Neural progenitor cell (in vitro differentiated cells): ENCODE measurements at regions not wholly inside any gene's neighbourhood (a gene's known extent, or its start where the extent isn't known, plus 50 kb on each side); places are given as distances from the start of the nearest gene placed in this dataset.
"Not testable (repeated sequence)": the region's sequence is repeated elsewhere in the genome, so short reads cannot be mapped to it uniquely, and the experiment has no call there.

Source experiments
- DNase-seq: peaks from one replicate; pipeline ENCODE4 v3.0.0-alpha.2; 2016; ENCODE audit warnings: low spot score
- H2AFZ ChIP-seq: fragments of 200-600 bp; sonication (generic); replicated peaks from 2 replicates; pipeline ENCODE4 v1.6.1; 2016; ENCODE audit warnings: antibody characterized with exemption
- H3F3A ChIP-seq: fragments of 200-600 bp; sonication (generic); 2 replicates; pipeline ENCODE4 v1.6.1; 2016; ENCODE audit warnings: antibody characterized with exemption, low read depth
- H3K27ac ChIP-seq: fragments of 200-600 bp; sonication (generic); 2 replicates; pipeline ENCODE4 v1.5.1; 2016; ENCODE audit warnings: mild to moderate bottlenecking
- H3K27me3 ChIP-seq: fragments of 200-600 bp; sonication (generic); 2 replicates; pipeline ENCODE4 v1.6.1; 2016; ENCODE audit warnings: mild to moderate bottlenecking, moderate library complexity
- H3K36me3 ChIP-seq: fragments of 200-600 bp; sonication (generic); 2 replicates; pipeline ENCODE4 v1.5.1; 2016
- H3K4me1 ChIP-seq: fragments of 200-600 bp; sonication (generic); 2 replicates; pipeline ENCODE4 v1.6.1; 2016; ENCODE audit warnings: mixed run types
- H3K4me2 ChIP-seq: fragments of 200-600 bp; sonication (generic); 2 replicates; pipeline ENCODE4 v1.6.1; 2016
- H3K4me3 ChIP-seq: fragments of 200-600 bp; sonication (generic); 2 replicates; pipeline ENCODE4 v1.5.1; 2016
- H3K79me2 ChIP-seq: fragments of 200-600 bp; sonication (generic); 2 replicates; pipeline ENCODE4 v1.6.1; 2016; ENCODE audit warnings: low read depth
- H3K9ac ChIP-seq: fragments of 200-600 bp; sonication (generic); 2 replicates; pipeline ENCODE4 v1.6.1; 2016
- H3K9me3 ChIP-seq: fragments of 200-600 bp; sonication (generic); 2 replicates; pipeline ENCODE4 v1.5.1; 2016; ENCODE audit warnings: low read depth
- H4K20me1 ChIP-seq: fragments of 200-600 bp; sonication (generic); 2 replicates; pipeline ENCODE4 v1.6.1; 2016; ENCODE audit warnings: low read depth
- H3K27ac Mint-ChIP-seq: 3 replicates; pipeline ENCODE4 v1.8.0; 2021; ENCODE audit warnings: mixed read lengths
- H3K27me3 Mint-ChIP-seq: 2 replicates; pipeline ENCODE4 v1.8.0; 2022; ENCODE audit warnings: low read depth, mild to moderate bottlenecking, inconsistent platforms, moderate library complexity, mixed read lengths; ENCODE audit not compliant: insufficient read depth
- H3K36me3 Mint-ChIP-seq: 3 replicates; pipeline ENCODE4 v1.8.0; 2021; ENCODE audit warnings: mixed read lengths
- H3K4me1 Mint-ChIP-seq: 3 replicates; pipeline ENCODE4 v1.8.0; 2021; ENCODE audit warnings: mixed read lengths
- H3K4me3 Mint-ChIP-seq: 3 replicates; pipeline ENCODE4 v1.8.0; 2021; ENCODE audit warnings: mild to moderate bottlenecking, moderate library complexity, mixed read lengths
- H3K9me3 Mint-ChIP-seq: 3 replicates; pipeline ENCODE4 v1.8.0; 2020; ENCODE audit warnings: mixed read lengths
- EZH2 ChIP-seq: fragments of 200-600 bp; sonication (generic); IDR thresholded peaks from 2 replicates; pipeline ENCODE4 v1.6.1; 2017; ENCODE audit warnings: antibody characterized with exemption, mild to moderate bottlenecking, moderate library complexity
- EZH2phosphoT487 ChIP-seq: fragments of 200-600 bp; sonication (generic); IDR thresholded peaks from 2 replicates; pipeline ENCODE4 v1.6.1; 2017; ENCODE audit warnings: antibody characterized with exemption
- TF ChIP-seq, protein P1 (sequence below): fragments of 200-600 bp; sonication (generic); IDR thresholded peaks from 2 replicates; pipeline ENCODE4 v1.5.1; 2017; ENCODE audit warnings: antibody characterized with exemption, mild to moderate bottlenecking

DNA sequence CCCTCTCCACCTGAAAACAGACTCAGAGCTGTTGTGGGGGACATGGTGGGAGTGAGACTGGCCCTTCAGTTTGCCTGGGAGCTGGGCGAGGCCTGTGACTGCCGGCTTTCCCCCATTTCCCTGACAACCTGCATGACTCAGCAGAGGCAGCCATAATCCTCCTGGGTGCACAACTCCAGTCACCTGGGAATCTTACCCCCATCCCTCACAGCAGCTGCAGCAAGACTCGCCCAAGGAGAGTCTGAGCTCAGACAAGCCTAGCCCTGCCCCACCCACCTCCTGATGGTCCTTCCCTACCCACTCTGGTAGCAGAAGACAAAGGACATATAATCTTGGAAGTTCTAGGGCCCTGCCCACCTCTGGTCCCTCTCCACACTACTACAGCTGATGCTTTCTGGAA, 207.3 kb upstream of the ARID2 start:
- no peak overlapping the region for H3K9ac ChIP-seq
- H3K4me2 ChIP-seq: no peak overlapping the region
- Mint-ChIP-seq H3K4me1 (no peaks in the 10 kb centered on the region), H3K4me3 (no peak overlapping the region), H3K9me3 (peaks cover 21% of the 10 kb centered on the region), H3K27ac (no peak overlapping the region), H3K36me3 (no peaks in the 10 kb centered on the region), H3K27me3 (peaks cover 4% of the 10 kb centered on the region)
- H3K4me1 ChIP-seq: no peaks in the 10 kb centered on the region
- no peaks in the 10 kb centered on the region for H3F3A ChIP-seq
- H3K36me3 ChIP-seq: no peaks in the 10 kb centered on the region
- H3K27ac ChIP-seq: no peak overlapping the region
- peak overlapping the region; percentile 5 for H2AFZ ChIP-seq
- H3K9me3 ChIP-seq: no peaks in the 10 kb centered on the region
- DNase-seq: no peak
- no peaks in the 10 kb centered on the region for H4K20me1 ChIP-seq
- no peak overlapping the region for H3K4me3 ChIP-seq
- H3K27me3 ChIP-seq: no peaks in the 10 kb centered on the region
- TF ChIP-seq EZH2 (no peak), EZH2phosphoT487 (no peak)
- TF ChIP-seq, protein P1, sequence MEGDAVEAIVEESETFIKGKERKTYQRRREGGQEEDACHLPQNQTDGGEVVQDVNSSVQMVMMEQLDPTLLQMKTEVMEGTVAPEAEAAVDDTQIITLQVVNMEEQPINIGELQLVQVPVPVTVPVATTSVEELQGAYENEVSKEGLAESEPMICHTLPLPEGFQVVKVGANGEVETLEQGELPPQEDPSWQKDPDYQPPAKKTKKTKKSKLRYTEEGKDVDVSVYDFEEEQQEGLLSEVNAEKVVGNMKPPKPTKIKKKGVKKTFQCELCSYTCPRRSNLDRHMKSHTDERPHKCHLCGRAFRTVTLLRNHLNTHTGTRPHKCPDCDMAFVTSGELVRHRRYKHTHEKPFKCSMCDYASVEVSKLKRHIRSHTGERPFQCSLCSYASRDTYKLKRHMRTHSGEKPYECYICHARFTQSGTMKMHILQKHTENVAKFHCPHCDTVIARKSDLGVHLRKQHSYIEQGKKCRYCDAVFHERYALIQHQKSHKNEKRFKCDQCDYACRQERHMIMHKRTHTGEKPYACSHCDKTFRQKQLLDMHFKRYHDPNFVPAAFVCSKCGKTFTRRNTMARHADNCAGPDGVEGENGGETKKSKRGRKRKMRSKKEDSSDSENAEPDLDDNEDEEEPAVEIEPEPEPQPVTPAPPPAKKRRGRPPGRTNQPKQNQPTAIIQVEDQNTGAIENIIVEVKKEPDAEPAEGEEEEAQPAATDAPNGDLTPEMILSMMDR: no peak
- H3K79me2 ChIP-seq: no peaks in the 10 kb centered on the region

DNA sequence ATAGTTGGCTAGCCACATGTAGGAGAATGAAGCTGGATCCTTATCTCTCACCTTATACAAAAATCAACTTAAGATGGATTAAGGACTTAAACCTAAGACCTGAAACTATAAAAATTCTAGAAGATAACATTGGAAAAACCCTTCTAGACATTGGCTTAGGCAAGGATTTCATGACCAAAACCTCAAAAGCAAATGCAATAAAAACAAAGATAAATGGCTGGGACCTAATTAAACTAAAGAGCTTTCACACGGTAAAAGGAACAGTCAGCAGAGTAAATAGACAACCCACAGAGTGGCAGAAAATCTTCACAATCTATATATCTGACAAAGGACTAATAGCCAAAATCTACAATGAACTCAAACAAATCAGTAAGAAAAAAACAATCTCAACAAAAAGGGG, 202.7 kb upstream of the ARID2 start:
- not testable (repeated sequence) for H3K27me3 ChIP-seq, H3K36me3 Mint-ChIP-seq, H3K4me2 ChIP-seq, H3K4me1 ChIP-seq, H3F3A ChIP-seq, DNase-seq, H3K36me3 ChIP-seq, H3K4me3 ChIP-seq, H3K9me3 ChIP-seq, H3K79me2 ChIP-seq, H3K27ac ChIP-seq, H3K27me3 Mint-ChIP-seq, H3K4me3 Mint-ChIP-seq, H3K27ac Mint-ChIP-seq, H3K4me1 Mint-ChIP-seq, H2AFZ ChIP-seq, H3K9ac ChIP-seq, H4K20me1 ChIP-seq
- H3K9me3 Mint-ChIP-seq: peaks cover 28% of the 10 kb centered on the region

DNA sequence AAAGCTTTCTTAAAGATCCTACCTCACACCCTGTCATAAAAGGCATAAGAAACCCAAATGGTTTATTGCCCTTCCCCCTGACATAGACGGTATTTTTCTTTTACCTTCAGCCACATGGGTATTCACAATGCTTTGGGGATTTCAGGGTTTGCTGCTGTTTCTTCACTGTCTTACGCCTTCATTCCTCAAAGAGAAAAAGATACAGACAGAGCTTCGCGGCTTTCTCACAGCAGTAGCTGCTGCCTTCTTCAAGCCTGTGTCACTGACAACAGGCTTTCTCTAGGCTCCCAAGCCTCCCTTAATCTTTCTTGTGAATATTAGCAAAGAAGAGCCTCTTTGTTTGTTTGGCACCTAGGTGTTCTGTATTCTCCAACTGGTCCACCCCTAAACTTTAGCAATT, 197.4 kb upstream of the ARID2 start:
- Histone ChIP-seq H3K4me1 (peaks cover 15% of the 10 kb centered on the region), H3K27me3 (no peaks in the 10 kb centered on the region), H3F3A (peaks cover 18% of the 10 kb centered on the region), H3K4me3 (no peak overlapping the region), H3K9ac (no peak overlapping the region), H3K4me2 (peak overlapping the region; percentile 52), H3K27ac (peak overlapping the region; percentile 73), H3K36me3 (no peaks in the 10 kb centered on the region), H3K9me3 (peaks cover 5% of the 10 kb centered on the region), H3K79me2 (no peaks in the 10 kb centered on the region), H2AFZ (peak overlapping the region; percentile 84), H4K20me1 (no peaks in the 10 kb centered on the region)
- Mint-ChIP-seq H3K27me3 (no peaks in the 10 kb centered on the region), H3K9me3 (peaks cover 7% of the 10 kb centered on the region), H3K36me3 (no peaks in the 10 kb centered on the region), H3K4me3 (peak overlapping the region; percentile 48), H3K27ac (no peak overlapping the region), H3K4me1 (peaks cover 6% of the 10 kb centered on the region)
- TF ChIP-seq, protein P1: no peak
- TF ChIP-seq EZH2 (no peak), EZH2phosphoT487 (no peak)
- peak; percentile 67 for DNase-seq

DNA sequence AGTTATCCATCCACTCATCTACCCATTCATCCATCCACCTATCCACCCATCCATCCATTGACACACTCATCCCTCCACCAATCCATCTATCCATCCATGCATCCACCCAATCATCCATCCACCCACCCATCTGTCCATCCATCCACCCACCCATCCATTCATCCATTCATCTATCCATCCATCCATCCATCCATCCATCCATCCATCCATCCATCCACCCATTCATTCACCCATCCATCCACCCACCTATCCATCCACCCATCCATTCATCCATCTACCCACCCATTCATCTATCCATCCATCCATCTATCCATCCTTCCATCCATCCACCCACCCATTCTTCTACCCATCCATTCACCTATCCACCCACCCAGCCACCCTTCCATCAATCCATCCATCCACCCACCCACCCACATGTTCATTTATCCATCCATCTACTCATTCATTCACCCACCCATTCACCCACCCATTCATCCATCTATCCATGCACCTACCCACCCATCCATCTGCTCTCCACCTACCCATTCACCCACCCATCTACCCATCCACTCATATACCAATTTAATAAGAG, 193.8 kb upstream of the ARID2 start:
- H3K27ac ChIP-seq: no peak overlapping the region
- H2AFZ ChIP-seq: no peak overlapping the region
- H3K79me2 ChIP-seq: no peaks in the 10 kb centered on the region
- H3K36me3 Mint-ChIP-seq: no peaks in the 10 kb centered on the region
- no peaks in the 10 kb centered on the region for H3K9me3 ChIP-seq
- no peaks in the 10 kb centered on the region for H3K27me3 ChIP-seq
- peaks cover 6% of the 10 kb centered on the region for H3K4me1 Mint-ChIP-seq
- no peak overlapping the region for H3K4me3 ChIP-seq
- H3K4me3 Mint-ChIP-seq: no peak overlapping the region
- H3K27ac Mint-ChIP-seq: no peak overlapping the region
- H4K20me1 ChIP-seq: no peaks in the 10 kb centered on the region
- peaks cover 18% of the 10 kb centered on the region for H3F3A ChIP-seq
- no peaks in the 10 kb centered on the region for H3K27me3 Mint-ChIP-seq
- peaks cover 15% of the 10 kb centered on the region for H3K4me1 ChIP-seq
- no peak for DNase-seq
- no peak for TF ChIP-seq EZH2
- TF ChIP-seq, protein P1: no peak
- no peak for TF ChIP-seq EZH2phosphoT487
- no peaks in the 10 kb centered on the region for H3K9me3 Mint-ChIP-seq
- H3K4me2 ChIP-seq: no peak overlapping the region
- no peak overlapping the region for H3K9ac ChIP-seq
- H3K36me3 ChIP-seq: no peaks in the 10 kb centered on the region
